NCI-H2107 (cell line): ENCODE measurements at regions not wholly inside any gene's neighbourhood (a gene's known extent, or its start where the extent isn't known, plus 50 kb on each side); places are given as distances from the start of the nearest gene placed in this dataset.

Source experiments
- DNase-seq: peaks from one replicate; lab custom pipeline; 2025; lab: John Stamatoyannopoulos, UW

DNA sequence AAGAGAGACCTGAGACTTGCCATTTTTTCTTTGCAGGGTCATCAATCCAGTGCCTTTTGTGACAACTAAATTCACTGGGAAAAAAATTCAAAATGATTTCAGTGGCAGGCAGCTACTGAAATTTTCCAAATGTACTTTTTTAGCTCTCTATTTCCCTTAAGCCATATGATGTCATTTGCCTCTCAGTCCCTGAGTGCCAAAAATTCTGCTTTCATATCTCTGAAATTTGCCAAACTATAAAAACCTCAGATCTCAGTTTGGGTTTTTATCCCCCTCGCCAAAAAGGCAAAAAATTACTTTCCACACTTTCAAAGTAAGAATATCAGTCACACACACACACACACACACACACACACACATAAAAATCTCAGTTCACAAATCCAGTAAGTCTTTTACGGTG lies 651.3 kb upstream of the ARID1B start:
- no peak for DNase-seq

- DNase-seq: no peak
Observed at GRCh38 chr6:156123731-156124130, 653.4 kb upstream of the ARID1B start.

GRCh38 chr6:156121973-156122372 lies 655.2 kb upstream of the ARID1B start:
- no peak for DNase-seq

GRCh38 chr6:156114541-156114940 lies 658.9 kb upstream of the NOX3 start:
- DNase-seq: no peak

GRCh38 chr6:156113631-156114030 lies 658.0 kb upstream of the NOX3 start:
- DNase-seq: no peak

- no peak for DNase-seq
Observed at GRCh38 chr6:156111913-156112312, 656.3 kb upstream of the NOX3 start.

DNA sequence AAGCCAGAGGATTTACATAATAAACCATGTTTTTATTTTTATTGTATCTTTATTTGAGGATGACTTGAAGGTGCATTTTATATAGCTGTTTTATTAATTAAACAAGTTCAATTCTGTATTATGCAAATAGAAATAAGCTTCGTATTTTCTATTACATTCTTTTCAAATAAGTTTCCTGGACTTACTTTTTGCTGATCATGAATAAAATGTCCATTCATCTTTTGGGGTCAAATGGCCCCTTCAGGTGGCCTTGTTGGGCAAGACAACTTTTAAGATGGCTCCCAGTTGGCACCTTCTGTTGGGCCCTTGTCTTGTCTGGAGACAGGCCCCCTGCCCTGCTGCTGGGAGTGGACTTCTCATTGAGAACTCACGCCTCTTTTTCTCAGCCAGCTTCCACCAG lies 654.6 kb upstream of the NOX3 start:
- DNase-seq: no peak

DNA sequence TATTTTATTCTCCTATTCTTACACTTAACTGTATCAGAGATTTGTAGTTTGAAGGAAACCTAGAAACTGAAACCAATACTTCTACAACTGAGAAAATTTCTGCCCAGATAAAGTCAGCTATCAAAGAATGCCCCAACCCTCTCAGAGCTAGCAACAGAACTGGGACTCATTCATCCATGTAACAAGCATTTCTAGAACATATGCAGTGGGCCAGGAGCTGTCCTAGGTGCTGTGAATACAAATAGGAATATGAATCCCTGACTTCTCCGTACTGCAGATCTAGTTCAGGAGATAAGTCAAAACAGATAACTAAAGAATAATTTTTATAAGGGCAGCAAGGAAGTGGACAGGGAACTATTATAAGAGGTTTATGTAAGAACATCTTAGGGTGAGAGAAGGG lies 654.1 kb upstream of the NOX3 start:
- no peak for DNase-seq

DNA sequence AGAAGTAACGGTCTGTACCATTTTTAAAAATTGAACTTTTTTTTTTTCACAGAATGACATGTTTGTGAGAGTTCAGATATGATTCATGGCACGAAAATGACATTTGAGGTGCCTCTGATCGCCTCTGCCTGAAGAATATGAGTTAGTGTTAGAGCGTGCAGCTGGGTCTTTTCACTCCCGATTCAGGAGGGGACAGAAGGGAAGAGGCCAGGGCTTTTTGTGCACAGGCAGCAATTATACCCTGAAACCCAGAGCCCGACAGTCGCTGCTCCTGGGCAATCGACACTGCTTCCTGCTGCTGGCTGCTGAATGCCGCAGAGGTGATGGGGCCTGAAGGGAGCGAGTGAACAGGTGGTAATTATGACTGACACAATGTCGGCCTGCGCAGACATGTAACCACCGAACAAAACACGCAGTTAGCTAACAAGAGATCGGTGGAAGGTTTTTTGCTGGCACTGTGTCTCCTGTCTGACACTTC lies 652.0 kb upstream of the NOX3 start:
- peak; percentile 61 for DNase-seq

GRCh38 chr6:156102129-156102528 lies 646.5 kb upstream of the NOX3 start:
- DNase-seq: no peak

GRCh38 chr6:156098839-156099238 lies 643.2 kb upstream of the NOX3 start:
- DNase-seq: no peak

GRCh38 chr6:156087487-156087886 lies 631.8 kb upstream of the NOX3 start:
- DNase-seq: no peak

DNA sequence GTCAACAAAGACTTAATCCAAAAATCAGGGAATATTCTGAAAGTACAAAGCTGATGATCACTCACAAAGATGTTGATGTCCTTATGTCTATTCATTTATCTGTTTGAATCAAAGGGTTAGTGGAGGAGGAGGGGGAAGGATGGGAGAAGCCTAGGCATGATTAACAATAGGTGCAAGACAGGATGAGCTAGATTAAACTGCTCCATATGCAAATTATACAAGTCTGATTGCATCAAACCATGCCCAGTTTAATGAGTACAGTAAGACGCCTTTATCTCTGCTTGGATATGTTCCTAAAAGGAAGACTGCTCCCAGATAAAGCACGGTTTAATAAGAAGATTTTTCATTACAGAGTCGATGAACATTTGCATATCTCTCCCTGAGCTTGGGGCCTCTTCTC lies 626.4 kb upstream of the NOX3 start:
- no peak for DNase-seq

DNA sequence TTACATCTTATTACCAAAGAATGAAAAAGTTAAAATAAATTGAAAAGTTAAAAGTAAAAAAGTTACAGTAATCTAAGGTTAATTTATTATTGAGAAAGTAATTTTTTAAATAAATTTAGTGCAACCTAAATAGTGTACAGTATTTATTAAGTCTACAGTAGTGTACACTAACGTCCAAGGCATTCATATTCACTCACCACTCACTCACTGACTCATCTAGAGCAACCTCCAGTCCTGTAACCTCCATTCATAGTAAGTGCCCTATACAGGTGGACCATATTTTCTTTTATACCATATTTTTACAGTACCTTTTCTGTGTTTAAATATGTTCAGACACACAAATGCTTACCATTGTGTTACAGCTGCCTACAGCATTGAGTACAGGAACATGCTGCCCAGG lies 624.7 kb upstream of the NOX3 start:
- DNase-seq: no peak

DNA sequence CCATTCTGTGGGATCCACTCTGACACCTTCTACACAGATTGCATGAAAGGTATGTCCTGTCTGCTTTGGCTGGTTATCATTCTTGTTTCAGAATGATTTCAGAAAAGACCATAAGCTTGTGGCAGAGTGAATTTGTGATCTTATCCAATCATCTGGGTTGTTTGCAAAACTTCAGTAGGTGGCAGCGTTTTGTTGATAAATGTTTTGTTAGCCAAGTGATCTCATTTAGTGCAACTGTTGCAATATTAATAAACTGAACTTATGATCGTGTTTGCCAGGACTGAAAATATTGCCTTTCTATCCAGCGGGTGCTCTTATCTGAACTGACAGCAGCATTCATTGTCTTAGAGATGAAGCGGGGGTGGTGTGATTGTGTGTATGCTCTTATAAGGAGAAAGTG lies 613.2 kb upstream of the NOX3 start:
- no peak for DNase-seq

DNA sequence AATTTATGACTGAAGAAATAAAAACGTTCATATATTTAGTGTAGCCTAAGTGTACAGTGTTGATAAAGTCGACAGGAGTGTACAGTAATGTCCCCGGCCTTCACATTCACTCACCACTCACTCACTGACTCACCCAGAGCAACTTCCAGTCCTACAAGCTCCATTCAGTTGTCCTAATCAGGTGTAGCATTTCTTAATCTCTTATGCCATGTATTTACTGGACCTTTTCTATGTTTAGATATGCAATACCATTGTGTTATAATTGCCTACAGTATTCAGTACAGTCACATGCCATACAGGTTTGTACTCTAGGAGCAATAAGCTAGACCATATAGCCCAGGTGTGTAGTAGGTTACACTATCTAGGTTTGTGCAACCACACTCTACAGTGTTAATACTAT lies 610.2 kb upstream of the NOX3 start:
- DNase-seq: no peak

DNA sequence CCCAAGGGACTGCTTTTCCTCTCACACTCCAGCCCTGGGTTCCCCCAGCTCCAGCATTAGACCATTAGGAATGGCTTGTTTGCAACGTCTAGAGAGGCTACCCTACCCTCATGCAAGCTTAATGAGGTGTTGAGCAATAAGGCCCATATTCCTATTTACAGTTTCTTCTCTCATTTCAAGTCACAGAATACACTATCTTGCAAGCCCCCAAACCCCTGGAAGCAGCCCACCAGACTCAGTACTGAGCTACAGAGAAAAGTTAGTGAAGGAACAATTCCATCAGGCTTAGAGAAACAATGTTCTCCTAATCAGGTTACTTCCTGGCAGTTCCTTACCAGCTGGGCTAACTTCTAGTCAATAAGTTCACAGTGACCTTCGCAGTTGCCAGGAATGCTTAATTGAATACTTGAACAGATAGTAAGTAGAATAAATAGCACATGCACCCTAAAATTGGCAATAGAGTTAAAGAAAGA lies 606.5 kb upstream of the NOX3 start:
- DNase-seq: no peak

DNA sequence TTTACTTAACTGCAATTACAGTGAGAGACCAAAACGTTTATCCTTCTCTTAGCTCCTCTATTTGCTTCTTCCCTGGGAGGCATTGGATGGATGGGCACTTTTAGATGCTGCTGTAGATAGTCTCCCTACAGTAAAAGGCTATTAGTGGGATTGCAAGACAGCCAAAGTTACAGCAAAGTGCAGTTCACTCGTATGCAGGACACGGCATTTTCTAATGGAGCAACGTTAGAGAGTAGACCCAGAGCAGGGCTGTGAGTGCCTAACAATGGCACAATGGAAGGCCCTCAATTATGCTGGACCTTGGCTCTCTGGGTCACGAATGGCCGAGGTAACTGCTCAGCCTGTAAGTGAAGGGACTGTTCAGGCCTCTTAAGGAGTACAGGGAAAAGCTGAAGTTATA lies 605.8 kb upstream of the NOX3 start:
- DNase-seq: no peak

- no peak for DNase-seq
Observed at GRCh38 chr6:156060013-156060412, 604.4 kb upstream of the NOX3 start.

DNA sequence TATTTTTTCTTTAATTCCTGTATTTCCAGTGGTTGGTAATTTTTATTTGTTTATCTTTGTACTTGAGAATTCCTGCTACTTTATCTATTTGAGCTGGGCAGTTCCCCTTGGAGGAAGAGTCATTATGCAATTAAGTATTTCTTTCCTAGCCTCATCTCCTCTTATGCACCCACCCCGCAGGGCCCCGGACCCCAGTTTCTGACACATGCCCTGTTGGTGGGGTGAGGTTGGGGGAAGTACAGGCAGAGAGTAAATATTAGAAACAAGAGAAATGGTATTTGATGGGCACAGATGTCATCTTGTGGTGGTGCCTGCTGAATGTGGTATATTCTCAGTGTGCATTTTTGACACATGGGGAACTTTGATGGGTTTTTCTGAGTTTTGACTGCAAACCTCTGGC lies 602.7 kb upstream of the NOX3 start:
- no peak for DNase-seq

- no peak for DNase-seq
Observed at GRCh38 chr6:156057869-156058268, 602.2 kb upstream of the NOX3 start.

- DNase-seq: no peak
Observed at GRCh38 chr6:156056085-156056484, 600.4 kb upstream of the NOX3 start.

DNA sequence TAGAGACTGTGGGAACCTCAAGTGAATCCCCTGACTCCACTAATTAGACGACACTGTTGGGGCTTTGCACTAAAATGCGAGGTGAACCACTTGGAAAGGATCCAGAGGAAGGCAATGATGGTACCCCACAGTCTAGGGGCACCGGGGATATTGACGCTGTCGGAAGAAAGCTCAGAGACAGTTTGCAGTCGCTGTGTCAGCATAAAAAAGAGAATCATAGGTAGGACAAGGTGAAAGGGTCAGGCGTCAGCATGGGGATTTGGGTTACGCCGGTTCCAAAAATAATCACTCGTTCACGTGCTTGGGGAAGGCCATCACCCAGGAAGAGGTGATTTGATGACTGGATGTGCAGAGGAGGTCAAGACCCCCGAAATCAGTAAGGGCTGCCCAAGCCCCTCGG lies 598.0 kb upstream of the NOX3 start:
- no peak for DNase-seq

GRCh38 chr6:156046841-156047449 lies 591.3 kb upstream of the NOX3 start:
- DNase-seq: no peak

GRCh38 chr6:156046268-156046665 lies 590.6 kb upstream of the NOX3 start:
- DNase-seq: no peak
